ENCODE measurements at regions not wholly inside any gene's neighbourhood (a gene's known extent, or its start where the extent isn't known, plus 50 kb on each side); places are given as distances from the start of the nearest gene placed in this dataset.

GRCh38 chr4:59805176-59805575 is 1395.0 kb upstream of the ADGRL3 start:
- H3K9me3 ChIP-seq = no peaks in the 10 kb centered on the region
- H3K27ac ChIP-seq = no peak overlapping the region
- H3K4me1 ChIP-seq = no peaks in the 10 kb centered on the region
- TF ChIP-seq POLR2A (IDR thresholded peaks at IDR 0.05) (no peak), CTCF (IDR thresholded peaks at IDR 0.05) (no peak)
- no peaks in the 10 kb centered on the region for H3K36me3 ChIP-seq
- DNase-seq = no peak
- no peaks in the 10 kb centered on the region for H3K27me3 ChIP-seq
- WGBS, 2 donors = 94% methylated on average over 1 of the region's 1 CpG
- no peak overlapping the region for H3K4me3 ChIP-seq
- intact Hi-C loops (cut with DNase I) = no loop called here

- no peaks in the 10 kb centered on the region for H3K9me3 ChIP-seq
- 46 to 55% methylated on average over 4 of the region's 4 CpGs for WGBS, 2 donors
Observed at GRCh38 chr4:59814402-59815010, 1385.6 kb upstream of the ADGRL3 start.

GRCh38 chr4:59818656-59819055 is 1381.5 kb upstream of the ADGRL3 start:
- WGBS, 2 donors = 46 to 61% methylated on average over 7 of the region's 7 CpGs
- intact Hi-C loops (cut with DNase I) = no loop called here
- Histone ChIP-seq H3K27me3 (no peaks in the 10 kb centered on the region), H3K4me3 (peak overlapping the region in 3 of 4 donors; percentile 11 to 55 (median 29)), H3K36me3 (no peaks in the 10 kb centered on the region), H3K9me3 (no peaks in the 10 kb centered on the region), H3K4me1 (no peaks in the 10 kb centered on the region), H3K27ac (no peak overlapping the region)
- TF ChIP-seq CTCF (IDR thresholded peaks at IDR 0.05) (no peak), POLR2A (IDR thresholded peaks at IDR 0.05) (no peak)
- DNase-seq = no peak

More at GRCh38 chr4:59814402-59815010, 1385.6 kb upstream of the ADGRL3 start:
- TF ChIP-seq CTCF (IDR thresholded peaks at IDR 0.05) (no peak), POLR2A (IDR thresholded peaks at IDR 0.05) (no peak)
- Histone ChIP-seq H3K27me3 (no peaks in the 10 kb centered on the region), H3K4me1 (no peaks in the 10 kb centered on the region), H3K36me3 (no peaks in the 10 kb centered on the region), H3K4me3 (no peak overlapping the region), H3K27ac (no peak overlapping the region)
- no peak for DNase-seq
- intact Hi-C loops (cut with DNase I) = no loop called here

GRCh38 chr4:59823311-59823710 is 1376.8 kb upstream of the ADGRL3 start:
- intact Hi-C loops (cut with DNase I) = no loop called here
- Histone ChIP-seq H3K4me1 (no peaks in the 10 kb centered on the region), H3K36me3 (no peaks in the 10 kb centered on the region), H3K9me3 (no peaks in the 10 kb centered on the region), H3K4me3 (no peak overlapping the region), H3K27me3 (no peaks in the 10 kb centered on the region), H3K27ac (no peak overlapping the region)
- no peak for TF ChIP-seq POLR2A (IDR thresholded peaks at IDR 0.05)
- TF ChIP-seq CTCF (IDR thresholded peaks at IDR 0.05) = no peak
- no peak for DNase-seq
- 41 to 57% methylated on average over 2 of the region's 2 CpGs for WGBS, 2 donors

GRCh38 chr4:59825104-59825503 is 1375.0 kb upstream of the ADGRL3 start:
- Histone ChIP-seq H3K27ac (no peak overlapping the region), H3K4me1 (no peaks in the 10 kb centered on the region), H3K27me3 (no peaks in the 10 kb centered on the region), H3K4me3 (no peak overlapping the region), H3K9me3 (no peaks in the 10 kb centered on the region), H3K36me3 (no peaks in the 10 kb centered on the region)
- TF ChIP-seq CTCF (IDR thresholded peaks at IDR 0.05) (no peak), POLR2A (IDR thresholded peaks at IDR 0.05) (no peak)
- intact Hi-C loops (cut with DNase I) = no loop called here
- WGBS, 2 donors = 68 to 71% methylated on average over 6 of the region's 6 CpGs
- DNase-seq = no peak
